Dermis microvascular lymphatic vessel endothelial cell (primary cell): ENCODE measurements at regions not wholly inside any gene's neighbourhood (a gene's known extent, or its start where the extent isn't known, plus 50 kb on each side); places are given as distances from the start of the nearest gene placed in this dataset.
A peak's percentile ranks its signal among the peaks of the same experiment; 100 is the strongest.

Source experiments
- DNase-seq, 2 donors: peaks; one replicate each; pipeline versions ENCODE4 v3.0.0 to v3.0.0-alpha.2; 2010; ENCODE audit warnings: low read depth in 2 of 2

DNA sequence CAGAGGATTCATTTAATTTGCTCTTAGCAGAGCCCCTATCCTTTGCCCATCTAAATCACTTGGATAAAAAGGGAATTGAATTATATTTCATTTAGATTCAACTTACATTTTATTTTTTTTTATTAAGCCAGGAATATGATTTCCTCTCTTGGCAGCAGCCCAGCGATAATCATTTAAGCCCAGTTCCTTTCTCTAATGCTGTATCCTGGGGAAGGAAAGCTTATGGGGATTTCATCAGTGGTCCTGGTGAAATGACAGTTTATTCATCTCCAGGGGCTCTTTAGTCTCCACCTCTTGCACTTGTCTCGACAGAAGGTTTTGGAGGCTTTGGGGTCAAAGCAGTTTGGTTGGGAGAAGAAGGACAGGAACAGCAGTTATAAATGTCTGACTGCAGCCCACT lies 50.4 kb upstream of the LRRC8D start:
- DNase-seq: peak in 1 of 2 donors; percentile 15
